HG02588 (cell line): ENCODE measurements at regions not wholly inside any gene's neighbourhood (a gene's known extent, or its start where the extent isn't known, plus 50 kb on each side); places are given as distances from the start of the nearest gene placed in this dataset.

ENCODE experiments used
- ATAC-seq: cut with Tn5 transposase; IDR thresholded peaks from one replicate; pipeline ENCODE4 v1.9.1; 2021; ENCODE audit warnings: mild to moderate bottlenecking, moderate library complexity; ENCODE audit not compliant: unreplicated experiment

- no peak for ATAC-seq
Observed at GRCh38 chr4:163582703-163583102, 88.2 kb downstream of the TMA16 start.

GRCh38 chr4:163587867-163588266 lies 93.4 kb downstream of the TMA16 start:
- ATAC-seq = peak; percentile 61

GRCh38 chr4:163588532-163588931 lies 94.0 kb downstream of the TMA16 start:
- ATAC-seq = no peak

- ATAC-seq = peak; percentile 31
Observed at GRCh38 chr4:163590103-163590502, 95.6 kb downstream of the TMA16 start.

- ATAC-seq = no peak
Observed at GRCh38 chr4:163590619-163591264, 96.3 kb downstream of the TMA16 start.

- peak; percentile 84 for ATAC-seq
Observed at GRCh38 chr4:163591614-163592020, 97.1 kb downstream of the TMA16 start.

GRCh38 chr4:163592212-163592611 lies 97.7 kb downstream of the TMA16 start:
- no peak for ATAC-seq

GRCh38 chr4:163595580-163595979 lies 101.1 kb downstream of the TMA16 start:
- no peak for ATAC-seq

GRCh38 chr4:163598028-163598427 lies 103.5 kb downstream of the TMA16 start:
- ATAC-seq = peak; percentile 80

GRCh38 chr4:163598489-163598888 lies 104.0 kb downstream of the TMA16 start:
- peak; percentile 29 for ATAC-seq

GRCh38 chr4:163600727-163601126 lies 106.2 kb downstream of the TMA16 start:
- no peak for ATAC-seq

- ATAC-seq = no peak
Observed at GRCh38 chr4:163603257-163603656, 108.8 kb downstream of the TMA16 start.

- ATAC-seq = no peak
Observed at GRCh38 chr4:163606896-163607691, 112.6 kb downstream of the TMA16 start.

- no peak for ATAC-seq
Observed at GRCh38 chr4:163609019-163609418, 114.5 kb downstream of the TMA16 start.

GRCh38 chr4:163610648-163611047 lies 116.2 kb downstream of the TMA16 start:
- ATAC-seq = no peak

GRCh38 chr4:163611182-163611581 lies 116.7 kb downstream of the TMA16 start:
- no peak for ATAC-seq

- peak; percentile 66 for ATAC-seq
Observed at GRCh38 chr4:163611784-163612445, 117.4 kb downstream of the TMA16 start.

GRCh38 chr4:163612762-163613161 lies 118.3 kb downstream of the TMA16 start:
- ATAC-seq = no peak

GRCh38 chr4:163613383-163613782 lies 118.9 kb downstream of the TMA16 start:
- ATAC-seq = no peak

- no peak for ATAC-seq
Observed at GRCh38 chr4:163614866-163615265, 120.4 kb downstream of the TMA16 start.

GRCh38 chr4:163618845-163619244 lies 124.4 kb downstream of the TMA16 start:
- no peak for ATAC-seq

GRCh38 chr4:163620738-163621137 lies 126.2 kb downstream of the TMA16 start:
- ATAC-seq = no peak
